GM23338 (cell line): ENCODE measurements at regions not wholly inside any gene's neighbourhood (a gene's known extent, or its start where the extent isn't known, plus 50 kb on each side); places are given as distances from the start of the nearest gene placed in this dataset.

Experiments used
- ATAC-seq: fragments of 200-7000 bp; cut with Tn5 transposase; 3 replicates; pipeline ENCODE4 v1.9.1; 2020
- DNase-seq: peaks from one replicate; pipeline ENCODE4 v3.0.0-alpha.2; 2015; ENCODE audit warnings: low spot score
- H2AFZ ChIP-seq: fragments of 200-600 bp; sonication (generic); 2 replicates; pipeline ENCODE4 v1.8.0; 2016; ENCODE audit warnings: antibody characterized with exemption, mild to moderate bottlenecking, moderate library complexity
- H3F3A ChIP-seq: fragments of 200-600 bp; sonication (generic); replicated peaks from 2 replicates; pipeline ENCODE4 v1.8.0; 2017; ENCODE audit warnings: antibody characterized with exemption, mixed run types, low read depth
- H3K27ac ChIP-seq: fragments of 200-600 bp; sonication (generic); 2 replicates; pipeline ENCODE4 v1.6.1; 2016; ENCODE audit warnings: low read depth
- H3K27me3 ChIP-seq: fragments of 200-600 bp; sonication (generic); 2 replicates; pipeline ENCODE4 v1.8.0; 2016; ENCODE audit warnings: mild to moderate bottlenecking, mixed run types, moderate library complexity; ENCODE audit not compliant: insufficient read depth
- H3K36me3 ChIP-seq: fragments of 200-600 bp; sonication (generic); 2 replicates; pipeline ENCODE4 v1.8.0; 2016; ENCODE audit warnings: mild to moderate bottlenecking; ENCODE audit not compliant: insufficient read depth
- H3K4me1 ChIP-seq: fragments of 200-600 bp; sonication (generic); 2 replicates; pipeline ENCODE4 v1.8.0; 2016; ENCODE audit warnings: mild to moderate bottlenecking, moderate library complexity; ENCODE audit not compliant: insufficient read depth
- H3K4me2 ChIP-seq: fragments of 200-600 bp; sonication (generic); 2 replicates; pipeline ENCODE4 v1.7.1; 2017; ENCODE audit warnings: mixed run types
- H3K4me3 ChIP-seq: fragments of 200-600 bp; sonication (generic); 2 replicates; pipeline ENCODE4 v1.6.1; 2016; ENCODE audit warnings: mixed run types
- H3K79me2 ChIP-seq: fragments of 200-600 bp; sonication (generic); replicated peaks from 2 replicates; pipeline ENCODE4 v1.8.0; 2017; ENCODE audit warnings: mild to moderate bottlenecking; ENCODE audit not compliant: insufficient read depth
- H3K9me2 ChIP-seq: fragments of 200-600 bp; sonication (generic); 2 replicates; pipeline ENCODE4 v1.8.0; 2017; ENCODE audit not compliant: insufficient read depth
- H4K20me1 ChIP-seq: fragments of 200-600 bp; sonication (generic); replicated peaks from 2 replicates; pipeline ENCODE4 v1.8.0; 2017; ENCODE audit warnings: mild to moderate bottlenecking; ENCODE audit not compliant: insufficient read depth
- H3K27ac Mint-ChIP-seq: 2 replicates; pipeline ENCODE4 v1.8.0; 2020; ENCODE audit warnings: inconsistent platforms, mild to moderate bottlenecking, moderate library complexity, mixed read lengths
- H3K27me3 Mint-ChIP-seq: 3 replicates; pipeline ENCODE4 v1.8.0; 2022; ENCODE audit warnings: low read depth, mild to moderate bottlenecking, moderate library complexity, mixed read lengths, inconsistent platforms; ENCODE audit not compliant: insufficient read depth, poor library complexity
- H3K36me3 Mint-ChIP-seq: 3 replicates; pipeline ENCODE4 v1.8.0; 2021; ENCODE audit warnings: low read depth, mild to moderate bottlenecking, inconsistent platforms, moderate library complexity, mixed read lengths
- H3K4me1 Mint-ChIP-seq: 3 replicates; pipeline ENCODE4 v1.8.0; 2020; ENCODE audit warnings: mild to moderate bottlenecking, inconsistent platforms, mixed read lengths
- H3K4me3 Mint-ChIP-seq: 3 replicates; pipeline ENCODE4 v1.8.0; 2021; ENCODE audit warnings: moderate library complexity, mild to moderate bottlenecking, inconsistent platforms, mixed read lengths
- H3K9me3 Mint-ChIP-seq: 3 replicates; pipeline ENCODE4 v1.8.0; 2020; ENCODE audit warnings: moderate library complexity, mild to moderate bottlenecking, inconsistent platforms, mixed read lengths
- CREB1 ChIP-seq: fragments of 250-450 bp; sonication (Bioruptor Pico); IDR thresholded peaks from 2 replicates; pipeline ENCODE4 v1.5.0; 2020; ENCODE audit warnings: low read depth, mild to moderate bottlenecking, moderate library complexity
- EZH2 ChIP-seq: fragments of 200-600 bp; sonication (generic); IDR thresholded peaks from one replicate; pipeline ENCODE4 v1.8.0; 2017; ENCODE audit warnings: antibody characterized with exemption, mild to moderate bottlenecking, low read depth; ENCODE audit not compliant: unreplicated experiment
- EZH2phosphoT487 ChIP-seq: fragments of 200-600 bp; sonication (generic); IDR thresholded peaks from one replicate; pipeline ENCODE4 v1.8.1; 2018; ENCODE audit warnings: antibody characterized with exemption; ENCODE audit not compliant: unreplicated experiment
- JUNB ChIP-seq: IDR thresholded peaks from one replicate; pipeline ENCODE4 v1.6.1; 2016; ENCODE audit warnings: antibody characterized with exemption; ENCODE audit not compliant: unreplicated experiment
- NANOG ChIP-seq: IDR thresholded peaks from 2 replicates; pipeline ENCODE4 v1.6.1; 2016; ENCODE audit warnings: antibody characterized with exemption, borderline replicate concordance
- POLR2AphosphoS5 ChIP-seq: IDR thresholded peaks from 2 replicates; pipeline ENCODE4 v1.6.1; 2016; ENCODE audit warnings: antibody characterized with exemption, low read depth
- STAT1 ChIP-seq: IDR thresholded peaks from one replicate; pipeline ENCODE4 v1.6.1; 2016; ENCODE audit warnings: antibody characterized with exemption; ENCODE audit not compliant: unreplicated experiment
- ZNF114 ChIP-seq: fragments of 250-450 bp; sonication (Bioruptor Pico); IDR thresholded peaks from 2 replicates; pipeline ENCODE4 v1.5.0; 2020; ENCODE audit warnings: mild to moderate bottlenecking, moderate library complexity
- ZNF331 ChIP-seq: fragments of 250-450 bp; sonication (Bioruptor Pico); IDR thresholded peaks from 2 replicates; pipeline ENCODE4 v1.5.0; 2020; ENCODE audit warnings: low read depth, mild to moderate bottlenecking, moderate library complexity
- TF ChIP-seq, protein P1 (sequence below): IDR thresholded peaks from one replicate; pipeline ENCODE4 v1.6.1; 2018; ENCODE audit warnings: antibody characterized with exemption; ENCODE audit not compliant: unreplicated experiment
- TF ChIP-seq, protein P2 (sequence below), 2 experiments: fragments of 200-600 bp in 1 of 2; sonication (generic) in 1 of 2; conservative IDR thresholded peaks; 2 replicates each; pipeline versions ENCODE4 v1.5.1 to v1.6.1; 2016 to 2017; ENCODE audit warnings: antibody characterized with exemption in 2 of 2, low read depth in 2 of 2, mild to moderate bottlenecking in 2 of 2, moderate library complexity in 1 of 2
- TF ChIP-seq, protein P3 (sequence below): fragments of 250-450 bp; sonication (Bioruptor Pico); IDR thresholded peaks from 2 replicates; pipeline ENCODE4 v1.5.0; 2020; ENCODE audit warnings: mild to moderate bottlenecking, moderate library complexity
- TF ChIP-seq, protein P4 (sequence below): IDR thresholded peaks from 2 replicates; pipeline ENCODE4 v1.6.1; 2016; ENCODE audit warnings: antibody characterized with exemption

DNA sequence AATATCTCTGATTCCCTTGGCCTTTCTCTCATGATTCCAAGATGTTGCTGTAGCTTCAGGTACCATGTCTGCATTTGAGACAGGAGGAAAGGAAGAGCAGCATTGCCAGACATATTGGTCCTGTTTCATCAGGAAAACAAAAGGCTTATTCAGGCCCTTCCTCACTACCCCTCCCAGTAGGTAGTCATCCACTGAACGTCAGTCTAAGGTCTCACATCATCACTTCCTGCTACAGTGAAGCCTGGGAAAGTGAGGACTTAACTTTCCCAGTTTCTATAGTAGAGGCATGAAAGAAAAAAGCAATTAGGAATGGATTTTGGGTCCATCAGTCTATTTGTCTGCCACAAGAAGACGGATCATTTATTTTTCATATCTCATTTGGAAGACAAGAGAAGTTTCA lies 85.7 kb upstream of the SOX4 start:
- H3K4me1 Mint-ChIP-seq, result peaks cover 4% of the 10 kb centered on the region; the same call in 2 of the 3 replicates
- no peak for DNase-seq
- H2AFZ ChIP-seq, result 0 out of 2 replicates have a peak overlapping the region, but pooled peaks have one; percentile 23

More for the DNA sequence above, 85.7 kb upstream of the SOX4 start:
- Mint-ChIP-seq H3K36me3 (no peaks in the 10 kb centered on the region), H3K4me3 (no peak overlapping the region), H3K27ac (no peak overlapping the region), H3K27me3 (peaks cover 2% of the 10 kb centered on the region), H3K9me3 (no peaks in the 10 kb centered on the region)
- TF ChIP-seq CREB1 (CRISPR knock-in tag), result no peak
- TF ChIP-seq ZNF114 (CRISPR knock-in tag), result no peak
- TF ChIP-seq, protein P1, sequence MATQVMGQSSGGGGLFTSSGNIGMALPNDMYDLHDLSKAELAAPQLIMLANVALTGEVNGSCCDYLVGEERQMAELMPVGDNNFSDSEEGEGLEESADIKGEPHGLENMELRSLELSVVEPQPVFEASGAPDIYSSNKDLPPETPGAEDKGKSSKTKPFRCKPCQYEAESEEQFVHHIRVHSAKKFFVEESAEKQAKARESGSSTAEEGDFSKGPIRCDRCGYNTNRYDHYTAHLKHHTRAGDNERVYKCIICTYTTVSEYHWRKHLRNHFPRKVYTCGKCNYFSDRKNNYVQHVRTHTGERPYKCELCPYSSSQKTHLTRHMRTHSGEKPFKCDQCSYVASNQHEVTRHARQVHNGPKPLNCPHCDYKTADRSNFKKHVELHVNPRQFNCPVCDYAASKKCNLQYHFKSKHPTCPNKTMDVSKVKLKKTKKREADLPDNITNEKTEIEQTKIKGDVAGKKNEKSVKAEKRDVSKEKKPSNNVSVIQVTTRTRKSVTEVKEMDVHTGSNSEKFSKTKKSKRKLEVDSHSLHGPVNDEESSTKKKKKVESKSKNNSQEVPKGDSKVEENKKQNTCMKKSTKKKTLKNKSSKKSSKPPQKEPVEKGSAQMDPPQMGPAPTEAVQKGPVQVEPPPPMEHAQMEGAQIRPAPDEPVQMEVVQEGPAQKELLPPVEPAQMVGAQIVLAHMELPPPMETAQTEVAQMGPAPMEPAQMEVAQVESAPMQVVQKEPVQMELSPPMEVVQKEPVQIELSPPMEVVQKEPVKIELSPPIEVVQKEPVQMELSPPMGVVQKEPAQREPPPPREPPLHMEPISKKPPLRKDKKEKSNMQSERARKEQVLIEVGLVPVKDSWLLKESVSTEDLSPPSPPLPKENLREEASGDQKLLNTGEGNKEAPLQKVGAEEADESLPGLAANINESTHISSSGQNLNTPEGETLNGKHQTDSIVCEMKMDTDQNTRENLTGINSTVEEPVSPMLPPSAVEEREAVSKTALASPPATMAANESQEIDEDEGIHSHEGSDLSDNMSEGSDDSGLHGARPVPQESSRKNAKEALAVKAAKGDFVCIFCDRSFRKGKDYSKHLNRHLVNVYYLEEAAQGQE, result no peak
- TF ChIP-seq, protein P2, sequence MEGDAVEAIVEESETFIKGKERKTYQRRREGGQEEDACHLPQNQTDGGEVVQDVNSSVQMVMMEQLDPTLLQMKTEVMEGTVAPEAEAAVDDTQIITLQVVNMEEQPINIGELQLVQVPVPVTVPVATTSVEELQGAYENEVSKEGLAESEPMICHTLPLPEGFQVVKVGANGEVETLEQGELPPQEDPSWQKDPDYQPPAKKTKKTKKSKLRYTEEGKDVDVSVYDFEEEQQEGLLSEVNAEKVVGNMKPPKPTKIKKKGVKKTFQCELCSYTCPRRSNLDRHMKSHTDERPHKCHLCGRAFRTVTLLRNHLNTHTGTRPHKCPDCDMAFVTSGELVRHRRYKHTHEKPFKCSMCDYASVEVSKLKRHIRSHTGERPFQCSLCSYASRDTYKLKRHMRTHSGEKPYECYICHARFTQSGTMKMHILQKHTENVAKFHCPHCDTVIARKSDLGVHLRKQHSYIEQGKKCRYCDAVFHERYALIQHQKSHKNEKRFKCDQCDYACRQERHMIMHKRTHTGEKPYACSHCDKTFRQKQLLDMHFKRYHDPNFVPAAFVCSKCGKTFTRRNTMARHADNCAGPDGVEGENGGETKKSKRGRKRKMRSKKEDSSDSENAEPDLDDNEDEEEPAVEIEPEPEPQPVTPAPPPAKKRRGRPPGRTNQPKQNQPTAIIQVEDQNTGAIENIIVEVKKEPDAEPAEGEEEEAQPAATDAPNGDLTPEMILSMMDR (conservative IDR thresholded peaks at IDR 0.05; ENCODE audit: low read depth in 2 of 2), result no peak
- TF ChIP-seq JUNB, result no peak
- TF ChIP-seq EZH2, result no peak
- TF ChIP-seq, protein P3, sequence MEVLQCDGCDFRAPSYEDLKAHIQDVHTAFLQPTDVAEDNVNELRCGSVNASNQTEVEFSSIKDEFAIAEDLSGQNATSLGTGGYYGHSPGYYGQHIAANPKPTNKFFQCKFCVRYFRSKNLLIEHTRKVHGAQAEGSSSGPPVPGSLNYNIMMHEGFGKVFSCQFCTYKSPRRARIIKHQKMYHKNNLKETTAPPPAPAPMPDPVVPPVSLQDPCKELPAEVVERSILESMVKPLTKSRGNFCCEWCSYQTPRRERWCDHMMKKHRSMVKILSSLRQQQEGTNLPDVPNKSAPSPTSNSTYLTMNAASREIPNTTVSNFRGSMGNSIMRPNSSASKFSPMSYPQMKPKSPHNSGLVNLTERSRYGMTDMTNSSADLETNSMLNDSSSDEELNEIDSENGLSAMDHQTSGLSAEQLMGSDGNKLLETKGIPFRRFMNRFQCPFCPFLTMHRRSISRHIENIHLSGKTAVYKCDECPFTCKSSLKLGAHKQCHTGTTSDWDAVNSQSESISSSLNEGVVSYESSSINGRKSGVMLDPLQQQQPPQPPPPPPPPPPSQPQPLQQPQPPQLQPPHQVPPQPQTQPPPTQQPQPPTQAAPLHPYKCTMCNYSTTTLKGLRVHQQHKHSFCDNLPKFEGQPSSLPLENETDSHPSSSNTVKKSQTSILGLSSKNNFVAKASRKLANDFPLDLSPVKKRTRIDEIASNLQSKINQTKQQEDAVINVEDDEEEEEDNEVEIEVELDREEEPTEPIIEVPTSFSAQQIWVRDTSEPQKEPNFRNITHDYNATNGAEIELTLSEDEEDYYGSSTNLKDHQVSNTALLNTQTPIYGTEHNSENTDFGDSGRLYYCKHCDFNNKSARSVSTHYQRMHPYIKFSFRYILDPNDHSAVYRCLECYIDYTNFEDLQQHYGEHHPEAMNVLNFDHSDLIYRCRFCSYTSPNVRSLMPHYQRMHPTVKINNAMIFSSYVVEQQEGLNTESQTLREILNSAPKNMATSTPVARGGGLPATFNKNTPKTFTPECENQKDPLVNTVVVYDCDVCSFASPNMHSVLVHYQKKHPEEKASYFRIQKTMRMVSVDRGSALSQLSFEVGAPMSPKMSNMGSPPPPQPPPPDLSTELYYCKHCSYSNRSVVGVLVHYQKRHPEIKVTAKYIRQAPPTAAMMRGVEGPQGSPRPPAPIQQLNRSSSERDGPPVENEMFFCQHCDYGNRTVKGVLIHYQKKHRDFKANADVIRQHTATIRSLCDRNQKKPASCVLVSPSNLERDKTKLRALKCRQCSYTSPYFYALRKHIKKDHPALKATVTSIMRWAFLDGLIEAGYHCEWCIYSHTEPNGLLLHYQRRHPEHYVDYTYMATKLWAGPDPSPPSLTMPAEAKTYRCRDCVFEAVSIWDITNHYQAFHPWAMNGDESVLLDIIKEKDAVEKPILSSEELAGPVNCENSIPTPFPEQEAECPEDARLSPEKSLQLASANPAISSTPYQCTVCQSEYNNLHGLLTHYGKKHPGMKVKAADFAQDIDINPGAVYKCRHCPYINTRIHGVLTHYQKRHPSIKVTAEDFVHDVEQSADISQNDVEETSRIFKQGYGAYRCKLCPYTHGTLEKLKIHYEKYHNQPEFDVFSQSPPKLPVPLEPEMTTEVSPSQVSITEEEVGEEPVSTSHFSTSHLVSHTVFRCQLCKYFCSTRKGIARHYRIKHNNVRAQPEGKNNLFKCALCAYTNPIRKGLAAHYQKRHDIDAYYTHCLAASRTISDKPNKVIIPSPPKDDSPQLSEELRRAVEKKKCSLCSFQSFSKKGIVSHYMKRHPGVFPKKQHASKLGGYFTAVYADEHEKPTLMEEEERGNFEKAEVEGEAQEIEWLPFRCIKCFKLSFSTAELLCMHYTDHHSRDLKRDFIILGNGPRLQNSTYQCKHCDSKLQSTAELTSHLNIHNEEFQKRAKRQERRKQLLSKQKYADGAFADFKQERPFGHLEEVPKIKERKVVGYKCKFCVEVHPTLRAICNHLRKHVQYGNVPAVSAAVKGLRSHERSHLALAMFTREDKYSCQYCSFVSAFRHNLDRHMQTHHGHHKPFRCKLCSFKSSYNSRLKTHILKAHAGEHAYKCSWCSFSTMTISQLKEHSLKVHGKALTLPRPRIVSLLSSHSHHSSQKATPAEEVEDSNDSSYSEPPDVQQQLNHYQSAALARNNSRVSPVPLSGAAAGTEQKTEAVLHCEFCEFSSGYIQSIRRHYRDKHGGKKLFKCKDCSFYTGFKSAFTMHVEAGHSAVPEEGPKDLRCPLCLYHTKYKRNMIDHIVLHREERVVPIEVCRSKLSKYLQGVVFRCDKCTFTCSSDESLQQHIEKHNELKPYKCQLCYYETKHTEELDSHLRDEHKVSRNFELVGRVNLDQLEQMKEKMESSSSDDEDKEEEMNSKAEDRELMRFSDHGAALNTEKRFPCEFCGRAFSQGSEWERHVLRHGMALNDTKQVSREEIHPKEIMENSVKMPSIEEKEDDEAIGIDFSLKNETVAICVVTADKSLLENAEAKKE (CRISPR knock-in tag), result no peak
- TF ChIP-seq EZH2phosphoT487, result no peak
- TF ChIP-seq STAT1, result no peak
- no peak for TF ChIP-seq ZNF331 (CRISPR knock-in tag)
- TF ChIP-seq, protein P4, sequence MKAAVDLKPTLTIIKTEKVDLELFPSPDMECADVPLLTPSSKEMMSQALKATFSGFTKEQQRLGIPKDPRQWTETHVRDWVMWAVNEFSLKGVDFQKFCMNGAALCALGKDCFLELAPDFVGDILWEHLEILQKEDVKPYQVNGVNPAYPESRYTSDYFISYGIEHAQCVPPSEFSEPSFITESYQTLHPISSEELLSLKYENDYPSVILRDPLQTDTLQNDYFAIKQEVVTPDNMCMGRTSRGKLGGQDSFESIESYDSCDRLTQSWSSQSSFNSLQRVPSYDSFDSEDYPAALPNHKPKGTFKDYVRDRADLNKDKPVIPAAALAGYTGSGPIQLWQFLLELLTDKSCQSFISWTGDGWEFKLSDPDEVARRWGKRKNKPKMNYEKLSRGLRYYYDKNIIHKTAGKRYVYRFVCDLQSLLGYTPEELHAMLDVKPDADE, result no peak
- no peak for TF ChIP-seq POLR2AphosphoS5
- TF ChIP-seq NANOG, result no peak
- H3K9me2 ChIP-seq, result no peaks in the 10 kb centered on the region
- H3K27me3 ChIP-seq, result no peaks in the 10 kb centered on the region
- ATAC-seq, result no peak
- no peaks in the 10 kb centered on the region for H4K20me1 ChIP-seq
- H3K4me1 ChIP-seq, result peaks cover 3% of the 10 kb centered on the region; the same call in 1 of the 2 replicates
- H3K4me3 ChIP-seq, result no peak overlapping the region
- no peaks in the 10 kb centered on the region for H3K36me3 ChIP-seq
- no peak overlapping the region for H3K4me2 ChIP-seq
- no peaks in the 10 kb centered on the region for H3K79me2 ChIP-seq
- H3K27ac ChIP-seq, result no peak overlapping the region
- H3F3A ChIP-seq, result no peaks in the 10 kb centered on the region
